ENCODE measurements at regions not wholly inside any gene's neighbourhood (a gene's known extent, or its start where the extent isn't known, plus 50 kb on each side); places are given as distances from the start of the nearest gene placed in this dataset.

- TF ChIP-seq, protein P1, sequence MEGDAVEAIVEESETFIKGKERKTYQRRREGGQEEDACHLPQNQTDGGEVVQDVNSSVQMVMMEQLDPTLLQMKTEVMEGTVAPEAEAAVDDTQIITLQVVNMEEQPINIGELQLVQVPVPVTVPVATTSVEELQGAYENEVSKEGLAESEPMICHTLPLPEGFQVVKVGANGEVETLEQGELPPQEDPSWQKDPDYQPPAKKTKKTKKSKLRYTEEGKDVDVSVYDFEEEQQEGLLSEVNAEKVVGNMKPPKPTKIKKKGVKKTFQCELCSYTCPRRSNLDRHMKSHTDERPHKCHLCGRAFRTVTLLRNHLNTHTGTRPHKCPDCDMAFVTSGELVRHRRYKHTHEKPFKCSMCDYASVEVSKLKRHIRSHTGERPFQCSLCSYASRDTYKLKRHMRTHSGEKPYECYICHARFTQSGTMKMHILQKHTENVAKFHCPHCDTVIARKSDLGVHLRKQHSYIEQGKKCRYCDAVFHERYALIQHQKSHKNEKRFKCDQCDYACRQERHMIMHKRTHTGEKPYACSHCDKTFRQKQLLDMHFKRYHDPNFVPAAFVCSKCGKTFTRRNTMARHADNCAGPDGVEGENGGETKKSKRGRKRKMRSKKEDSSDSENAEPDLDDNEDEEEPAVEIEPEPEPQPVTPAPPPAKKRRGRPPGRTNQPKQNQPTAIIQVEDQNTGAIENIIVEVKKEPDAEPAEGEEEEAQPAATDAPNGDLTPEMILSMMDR (IDR thresholded peaks at IDR 0.05): no peak
- no peak for TF ChIP-seq POLR2AphosphoS5 (IDR thresholded peaks at IDR 0.05)
Observed at GRCh38 chr16:6258056-6258455, 1074.6 kb upstream of the RBFOX1 start.
